Endothelial cell of umbilical vein (primary cell): ENCODE measurements at regions not wholly inside any gene's neighbourhood (a gene's known extent, or its start where the extent isn't known, plus 50 kb on each side); places are given as distances from the start of the nearest gene placed in this dataset.

Source experiments
- BruUV-seq: library from RNA; stranded (reverse); fragments of 400-500 nt; replicated peaks from 2 replicates; lab custom pipeline; 2021; lab: Mats Ljungman, UMichigan
- CTCF ChIA-PET: fragments of 300-600, 350-600 bp; sonication (Branson Sonifier 250); formaldehyde crosslinking; loops from one replicate; lab custom pipeline; 2021; ENCODE audit warnings: antibody characterized with exemption, inconsistent platforms; lab: Charles Lee
- POLR2A ChIA-PET: fragments of 300-600, 350-600 bp; sonication (Branson Sonifier 250); formaldehyde crosslinking; loops from one replicate; lab custom pipeline; 2021; ENCODE audit warnings: antibody characterized with exemption, inconsistent platforms; lab: Charles Lee
- DNase-seq: peaks from one replicate; pipeline ENCODE4 v3.0.0-alpha.2; 2011; ENCODE audit warnings: low read depth, low spot score
- FAIRE-seq: peaks from 2 replicates; lab custom pipeline; 2011; peaks lifted over from hg19 to GRCh38; lab: Jason Lieb, UNC
- H2AFZ ChIP-seq: 2 replicates; pipeline ENCODE4 v1.6.0; 2012; ENCODE audit warnings: low read depth, low read length, control low read depth, inconsistent platforms
- H3K27ac ChIP-seq: 2 replicates; pipeline ENCODE4 v1.5.1; 2011; ENCODE audit warnings: low read depth, mild to moderate bottlenecking, control low read depth, low read length, moderate library complexity; ENCODE audit not compliant: insufficient read depth
- H3K27me3 ChIP-seq, 2 experiments: 2 replicates each; pipeline versions ENCODE4 v1.6.0 to v1.6.1; 2011; ENCODE audit warnings: low read length in 2 of 2, mixed read lengths in 1 of 2; ENCODE audit not compliant: control insufficient read depth in 2 of 2, insufficient read depth in 2 of 2
- H3K36me3 ChIP-seq, 2 experiments: 2 replicates in 1 of 2; 3 replicates in 1 of 2; pipeline ENCODE4 v1.5.1; 2011; ENCODE audit warnings: low read length in 2 of 2, mild to moderate bottlenecking in 1 of 2, moderate library complexity in 1 of 2; ENCODE audit not compliant: control insufficient read depth in 2 of 2, insufficient read depth in 2 of 2; ENCODE audit errors: extremely low read depth in 1 of 2
- H3K4me1 ChIP-seq: 3 replicates; pipeline ENCODE4 v1.5.1; 2011; ENCODE audit warnings: mild to moderate bottlenecking, low read length; ENCODE audit not compliant: control insufficient read depth, insufficient read depth; ENCODE audit errors: extremely low read depth
- H3K4me2 ChIP-seq: 2 replicates; pipeline ENCODE4 v1.6.1; 2011; ENCODE audit warnings: low read length, control low read depth, mixed read lengths; ENCODE audit not compliant: insufficient read depth
- H3K4me3 ChIP-seq, 3 experiments: fragments of 200-600 bp in 1 of 3; sonication (generic), shearing (Covaris generic) in 1 of 3; replicated peaks in 1 of 3; 2 replicates each; pipeline ENCODE4 v1.5.1; 2011 to 2016; ENCODE audit warnings: control low read depth in 3 of 3, low read length in 3 of 3, mild to moderate bottlenecking in 2 of 3, inconsistent platforms in 1 of 3, low read depth in 1 of 3, moderate library complexity in 1 of 3; ENCODE audit not compliant: insufficient read depth in 1 of 3
- H3K79me2 ChIP-seq: 2 replicates; pipeline ENCODE4 v1.6.0; 2012; ENCODE audit warnings: low read length, inconsistent platforms; ENCODE audit not compliant: control insufficient read depth, insufficient read depth
- H3K9ac ChIP-seq: replicated peaks from 2 replicates; pipeline ENCODE3; 2011; ENCODE audit warnings: low read length, control low read depth; ENCODE audit not compliant: insufficient read depth; ENCODE audit errors: extremely low read depth
- H3K9me1 ChIP-seq: replicated peaks from 3 replicates; pipeline ENCODE4 v1.6.0; 2011; ENCODE audit warnings: mild to moderate bottlenecking, low read length; ENCODE audit not compliant: control insufficient read depth, insufficient read depth; ENCODE audit errors: extremely low read depth
- H3K9me3 ChIP-seq: replicated peaks from 2 replicates; pipeline ENCODE4 v1.5.1; 2012; ENCODE audit warnings: low read length, inconsistent platforms; ENCODE audit not compliant: control insufficient read depth, insufficient read depth
- H4K20me1 ChIP-seq: replicated peaks from 2 replicates; pipeline ENCODE3; 2011; ENCODE audit warnings: mild to moderate bottlenecking, low read length; ENCODE audit not compliant: control insufficient read depth, insufficient read depth; ENCODE audit errors: extremely low read depth
- EZH2 ChIP-seq: IDR thresholded peaks from 2 replicates; pipeline ENCODE4 v1.6.1; 2012; ENCODE audit warnings: borderline replicate concordance, low read depth, mild to moderate bottlenecking, moderate library complexity, low read length, inconsistent platforms; ENCODE audit not compliant: severe bottlenecking
- FOS ChIP-seq: IDR thresholded peaks from 2 replicates; pipeline ENCODE4 v1.6.1; 2011; ENCODE audit warnings: mild to moderate bottlenecking, low read length, moderate library complexity, borderline replicate concordance; ENCODE audit not compliant: insufficient read depth
- GATA2 ChIP-seq: IDR thresholded peaks from 2 replicates; pipeline ENCODE4 v1.7.0; 2011; ENCODE audit warnings: low read depth, mild to moderate bottlenecking, moderate library complexity, mixed read lengths, low read length; ENCODE audit not compliant: insufficient read length, insufficient read depth
- JUN ChIP-seq: IDR thresholded peaks from 2 replicates; pipeline ENCODE4 v1.6.1; 2011; ENCODE audit warnings: borderline replicate concordance, low read depth; ENCODE audit not compliant: insufficient read length, insufficient read depth
- MYC ChIP-seq: IDR thresholded peaks from one replicate; pipeline ENCODE4 v1.6.1; 2011; ENCODE audit warnings: mild to moderate bottlenecking, low read depth, low read length
- POLR2A ChIP-seq: IDR thresholded peaks from 2 replicates; pipeline ENCODE4 v1.6.1; 2012; ENCODE audit warnings: low read depth, mild to moderate bottlenecking, control low read depth, low read length
- POLR2AphosphoS5 ChIP-seq: IDR thresholded peaks from 2 replicates; pipeline ENCODE4 v1.6.1; 2012; ENCODE audit warnings: low read depth, mild to moderate bottlenecking, control low read depth, low read length, moderate library complexity; ENCODE audit not compliant: insufficient read depth
- dilution Hi-C: fragments of 300-500 bp; cut with MboI; formaldehyde crosslinking; loops from one replicate; pipeline ENCODE4 v1.15.0; 2019; ENCODE audit warnings: low sequenced_read_pairs; ENCODE audit not compliant: extremely low pct_ligation_motif_present
- intact Hi-C: fragments of 100-400 bp; cut with micrococcal nuclease; formaldehyde crosslinking; loops from one replicate; pipeline ENCODE4 v1.10.0; 2022
- TF ChIP-seq, protein P1 (sequence below): IDR thresholded peaks from 2 replicates; pipeline ENCODE4 v1.6.1; 2011; ENCODE audit not compliant: insufficient read depth, insufficient read length
- TF ChIP-seq, protein P2 (sequence below), 2 donors: IDR thresholded peaks; 1 replicate in 1 of 2; 2 replicates in 1 of 2; pipeline ENCODE4 v1.5.1; 2011; ENCODE audit warnings: low read length in 2 of 2, mild to moderate bottlenecking in 2 of 2, moderate library complexity in 2 of 2, control low read depth in 1 of 2, inconsistent platforms in 1 of 2, low read depth in 1 of 2; ENCODE audit not compliant: insufficient read depth in 1 of 2; ENCODE audit errors: extremely low read depth in 1 of 2

DNA sequence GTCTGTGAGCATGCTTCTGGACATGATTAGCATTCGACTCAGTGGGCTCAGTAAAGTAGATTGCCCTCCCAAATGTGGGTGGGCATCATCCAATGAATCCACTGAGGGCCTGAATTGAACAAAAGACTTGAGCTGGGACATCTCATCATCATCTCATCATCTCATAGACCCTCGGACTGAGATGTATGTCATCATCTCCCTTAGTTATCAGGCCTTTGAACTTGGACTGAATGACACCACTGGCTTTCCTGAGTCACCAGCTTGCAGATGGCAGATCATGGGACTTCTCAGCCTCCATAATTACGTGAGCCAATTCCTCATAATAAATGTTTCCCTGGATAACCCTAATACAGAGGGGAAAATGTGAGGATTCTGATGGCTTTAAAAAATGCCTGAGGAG is 128.3 kb upstream of the LSM8 start:
- ChIA-PET POLR2A (no interaction called here), CTCF (no interaction called here)
- no peak overlapping the region for H2AFZ ChIP-seq
- no peak for TF ChIP-seq MYC
- TF ChIP-seq POLR2A, result no peak
- no peak for TF ChIP-seq GATA2
- no peak for TF ChIP-seq POLR2AphosphoS5
- TF ChIP-seq, protein P1, sequence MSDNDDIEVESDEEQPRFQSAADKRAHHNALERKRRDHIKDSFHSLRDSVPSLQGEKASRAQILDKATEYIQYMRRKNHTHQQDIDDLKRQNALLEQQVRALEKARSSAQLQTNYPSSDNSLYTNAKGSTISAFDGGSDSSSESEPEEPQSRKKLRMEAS, result no peak
- TF ChIP-seq, protein P2, sequence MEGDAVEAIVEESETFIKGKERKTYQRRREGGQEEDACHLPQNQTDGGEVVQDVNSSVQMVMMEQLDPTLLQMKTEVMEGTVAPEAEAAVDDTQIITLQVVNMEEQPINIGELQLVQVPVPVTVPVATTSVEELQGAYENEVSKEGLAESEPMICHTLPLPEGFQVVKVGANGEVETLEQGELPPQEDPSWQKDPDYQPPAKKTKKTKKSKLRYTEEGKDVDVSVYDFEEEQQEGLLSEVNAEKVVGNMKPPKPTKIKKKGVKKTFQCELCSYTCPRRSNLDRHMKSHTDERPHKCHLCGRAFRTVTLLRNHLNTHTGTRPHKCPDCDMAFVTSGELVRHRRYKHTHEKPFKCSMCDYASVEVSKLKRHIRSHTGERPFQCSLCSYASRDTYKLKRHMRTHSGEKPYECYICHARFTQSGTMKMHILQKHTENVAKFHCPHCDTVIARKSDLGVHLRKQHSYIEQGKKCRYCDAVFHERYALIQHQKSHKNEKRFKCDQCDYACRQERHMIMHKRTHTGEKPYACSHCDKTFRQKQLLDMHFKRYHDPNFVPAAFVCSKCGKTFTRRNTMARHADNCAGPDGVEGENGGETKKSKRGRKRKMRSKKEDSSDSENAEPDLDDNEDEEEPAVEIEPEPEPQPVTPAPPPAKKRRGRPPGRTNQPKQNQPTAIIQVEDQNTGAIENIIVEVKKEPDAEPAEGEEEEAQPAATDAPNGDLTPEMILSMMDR (IDR thresholded peaks at IDR 0.05; ENCODE audit: extremely low read depth in 1 of 2, insufficient read depth in 1 of 2, low read depth in 1 of 2, low read length in 2 of 2), result no peak
- no peak for TF ChIP-seq EZH2
- TF ChIP-seq FOS, result no peak
- no peak for TF ChIP-seq JUN
- H3K4me1 ChIP-seq, result no peaks in the 10 kb centered on the region
- FAIRE-seq (no peak), DNase-seq (no peak)
- BruUV-seq, result no TSS peak
- H3K27ac ChIP-seq, result no peak overlapping the region
- H3K4me3 ChIP-seq, result no peak overlapping the region
- intact Hi-C loops, result no loop called here
- H3K36me3 ChIP-seq, result no peaks in the 10 kb centered on the region
- H3K9ac ChIP-seq, result no peak overlapping the region
- H3K4me2 ChIP-seq, result no peak overlapping the region
- no peaks in the 10 kb centered on the region for H4K20me1 ChIP-seq
- H3K27me3 ChIP-seq, result no peaks in the 10 kb centered on the region
- H3K9me1 ChIP-seq, result no peaks in the 10 kb centered on the region
- dilution Hi-C loops, result no loop called here
- no peaks in the 10 kb centered on the region for H3K9me3 ChIP-seq
- no peaks in the 10 kb centered on the region for H3K79me2 ChIP-seq
